ENCODE measurements at regions not wholly inside any gene's neighbourhood (a gene's known extent, or its start where the extent isn't known, plus 50 kb on each side); places are given as distances from the start of the nearest gene placed in this dataset.

DNA sequence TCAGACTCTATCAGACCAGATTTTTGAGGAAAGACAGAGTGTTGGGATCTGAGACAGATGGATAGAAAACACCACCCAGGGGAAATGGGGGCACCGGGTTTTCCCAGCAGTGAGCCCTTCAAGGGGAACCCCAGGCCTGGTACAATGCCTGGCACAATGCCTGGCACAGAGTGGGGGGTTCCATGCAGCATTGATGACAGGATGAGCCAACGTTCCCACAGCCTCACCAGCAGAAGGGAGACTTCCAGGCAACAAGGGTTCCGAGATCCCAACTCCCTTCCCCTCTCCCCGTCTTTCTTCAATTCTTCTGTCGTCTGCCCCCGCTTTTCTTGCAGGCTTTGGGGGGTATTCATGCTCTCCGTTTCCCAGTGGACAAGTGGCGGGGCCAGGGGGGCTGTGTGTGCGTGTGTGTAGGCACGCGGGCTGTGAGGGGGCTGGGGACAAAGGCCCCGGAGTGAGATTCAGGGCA, 132.1 kb upstream of the HAAO start:
- no peak for TF ChIP-seq POLR2AphosphoS5 (IDR thresholded peaks at IDR 0.05; ENCODE audit: low read depth, low read length)
- no peak for TF ChIP-seq TAF1 (IDR thresholded peaks at IDR 0.05; ENCODE audit: low read depth, low read length)
